GM18858 (cell line): ENCODE measurements at regions not wholly inside any gene's neighbourhood (a gene's known extent, or its start where the extent isn't known, plus 50 kb on each side); places are given as distances from the start of the nearest gene placed in this dataset.
A peak's percentile ranks its signal among the peaks of the same experiment; 100 is the strongest.

Experiments
- ATAC-seq: cut with Tn5 transposase; IDR thresholded peaks from one replicate; pipeline ENCODE4 v1.9.1; 2021; ENCODE audit not compliant: unreplicated experiment

DNA sequence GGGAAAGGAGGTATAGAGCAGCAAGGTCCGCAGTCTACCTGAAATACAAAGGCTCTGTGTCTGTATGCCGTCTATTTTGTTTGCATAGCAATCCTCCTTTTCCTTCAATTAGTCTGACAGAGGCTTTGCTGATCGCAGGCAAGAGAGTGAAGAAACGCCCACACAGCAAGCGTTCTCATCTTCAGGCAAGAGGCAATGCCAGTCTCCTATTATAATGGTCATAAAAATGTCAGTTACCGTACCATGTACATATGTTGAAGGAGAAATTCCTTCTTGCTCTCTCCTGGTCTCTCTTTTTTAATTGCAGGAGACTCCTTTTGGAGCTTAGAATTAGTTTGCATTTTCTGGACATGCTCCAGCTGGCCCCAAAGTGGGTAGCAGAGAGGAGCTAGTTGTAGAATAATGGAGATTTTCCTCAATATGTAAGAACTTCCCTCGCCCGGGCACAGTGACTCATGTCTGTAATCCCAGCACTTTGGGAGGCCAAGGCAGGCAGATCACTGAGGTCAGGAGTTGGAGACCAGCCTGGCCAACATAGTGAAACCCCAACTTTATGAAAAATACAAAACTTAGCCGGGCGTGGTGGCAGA, 139.5 kb downstream of the PFKFB3 start:
- ATAC-seq, result no peak

DNA sequence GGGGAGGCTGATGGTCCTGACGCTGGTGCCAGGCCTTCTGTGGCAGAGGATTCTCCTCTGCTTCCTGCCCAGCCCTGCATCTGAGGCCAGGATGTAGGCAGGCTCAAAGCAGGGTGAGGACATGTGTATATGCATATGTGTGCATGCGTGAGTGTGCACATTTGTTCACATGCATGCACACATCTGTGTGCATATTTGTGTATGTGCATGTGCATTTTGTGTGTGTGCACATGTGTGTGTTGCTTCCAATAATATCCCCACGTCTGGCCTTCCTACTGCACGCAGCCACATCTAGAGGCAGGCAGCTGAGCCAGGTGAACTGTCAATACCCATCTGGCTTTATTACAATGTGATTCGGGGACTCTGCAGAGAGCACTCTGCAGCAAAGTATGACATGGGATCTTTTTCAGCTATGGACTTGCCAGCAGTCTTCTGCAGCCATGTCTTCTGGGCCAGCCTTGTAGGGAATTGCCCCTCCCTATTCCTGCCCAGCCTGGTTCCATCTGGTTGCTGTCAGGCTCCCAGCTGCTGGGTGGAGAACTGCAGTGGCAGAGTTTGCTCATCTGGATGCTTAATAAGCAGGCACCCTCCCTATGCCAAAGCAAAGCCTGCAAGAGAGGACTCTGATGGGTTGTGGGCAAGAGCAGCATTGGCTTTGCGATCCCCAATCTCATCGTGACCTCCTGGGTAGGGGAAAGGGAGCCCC, 140.7 kb downstream of the PFKFB3 start:
- no peak for ATAC-seq

DNA sequence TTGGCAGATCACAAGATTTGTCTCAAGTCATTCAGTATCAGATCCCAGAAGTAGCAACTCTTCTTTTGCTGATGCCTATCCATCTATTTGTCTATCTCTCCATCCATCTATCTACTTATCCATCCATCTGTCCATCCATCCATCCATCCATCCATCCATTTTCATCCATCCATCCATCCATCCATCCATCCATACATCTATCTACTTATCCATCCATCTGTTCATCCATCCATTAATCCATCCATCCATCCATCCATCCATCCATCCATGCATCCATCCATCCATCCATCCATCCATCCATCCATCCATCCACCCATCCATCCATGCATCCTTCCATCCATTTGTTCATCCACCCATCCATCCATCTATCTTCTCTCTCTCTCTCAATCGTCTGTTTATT, 142.7 kb downstream of the PFKFB3 start:
- no peak for ATAC-seq

DNA sequence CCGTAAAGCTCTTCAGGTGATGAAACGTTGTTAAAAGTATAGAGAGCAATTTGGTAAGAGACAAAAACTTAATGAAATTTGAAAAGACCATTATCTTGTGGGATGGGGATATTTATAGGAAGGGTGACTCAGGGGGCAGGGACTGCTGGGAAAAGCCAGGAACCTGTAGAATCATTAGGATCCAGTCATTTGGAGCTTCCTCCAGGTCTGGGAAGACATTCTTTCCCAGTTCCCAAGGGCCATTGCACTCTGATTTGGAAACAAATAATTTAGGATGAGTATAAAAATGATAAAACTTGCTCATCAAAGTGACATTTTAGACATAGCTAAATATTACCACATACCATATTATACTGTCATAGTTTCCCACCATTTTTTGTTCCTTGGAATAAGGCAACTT, 143.9 kb downstream of the PFKFB3 start:
- no peak for ATAC-seq

DNA sequence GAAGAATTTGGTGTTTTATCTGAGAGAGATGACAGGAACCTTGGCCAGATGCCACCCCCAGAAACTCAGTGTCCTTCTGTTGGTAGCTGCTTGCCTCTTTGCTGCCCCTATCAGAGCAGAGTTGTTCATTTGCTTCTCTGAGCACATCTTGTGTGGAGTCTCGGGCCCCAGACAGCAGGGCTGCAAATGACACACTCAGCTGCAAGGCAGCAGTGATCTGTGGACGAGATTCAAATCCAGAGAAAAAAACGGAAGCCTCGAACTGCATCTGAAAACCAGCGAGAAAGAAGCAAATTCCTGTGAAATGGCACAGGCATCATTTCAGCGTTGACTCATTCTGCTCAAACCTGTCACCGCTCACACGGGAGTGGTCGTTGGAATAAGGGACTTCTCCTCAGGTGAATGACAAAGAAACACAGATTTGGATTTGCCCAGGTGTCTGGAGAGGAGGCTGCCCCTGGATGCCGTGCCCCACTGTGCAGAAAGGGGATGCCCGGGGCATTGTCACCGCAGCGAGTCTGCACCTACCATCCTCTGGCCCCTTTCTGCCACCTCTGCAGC, 144.7 kb downstream of the PFKFB3 start:
- no peak for ATAC-seq

DNA sequence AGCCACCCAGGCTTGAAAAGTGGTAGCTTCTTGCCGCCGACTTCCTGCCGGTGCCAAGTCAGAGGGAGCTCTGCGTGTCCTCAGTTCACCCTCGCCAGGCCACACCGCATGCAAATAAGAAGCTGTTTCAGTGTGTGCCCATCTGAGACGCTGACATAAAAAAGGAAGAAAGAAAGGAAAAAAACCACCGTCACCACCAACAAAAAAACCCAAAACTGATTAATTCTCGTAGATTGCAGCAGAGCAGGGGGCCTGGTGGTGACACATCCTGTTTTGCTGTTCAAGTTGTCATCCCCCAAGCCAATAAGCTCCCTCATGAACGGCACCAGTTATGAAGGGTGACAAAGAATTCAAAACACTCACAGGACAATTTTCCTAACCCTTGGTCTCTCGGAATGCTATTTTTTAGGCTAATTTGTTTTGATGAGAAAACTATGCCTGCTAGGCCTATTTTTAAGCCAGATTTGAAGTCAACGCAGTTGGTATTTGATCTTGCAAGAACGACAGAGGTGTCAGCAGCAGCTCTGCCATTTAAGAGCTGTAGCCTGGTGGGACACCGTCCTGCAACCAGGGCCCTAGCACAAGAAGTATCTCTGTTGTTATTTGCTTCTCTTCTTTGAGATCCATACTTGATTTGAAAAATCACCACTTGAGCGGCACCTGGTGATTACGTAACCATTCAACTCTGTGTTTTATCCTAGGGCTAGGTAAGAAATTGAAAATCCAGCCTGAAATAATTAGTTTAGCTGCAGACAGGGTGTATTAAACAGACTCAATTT, 145.6 kb downstream of the PFKFB3 start:
- ATAC-seq, result peak; percentile 89

DNA sequence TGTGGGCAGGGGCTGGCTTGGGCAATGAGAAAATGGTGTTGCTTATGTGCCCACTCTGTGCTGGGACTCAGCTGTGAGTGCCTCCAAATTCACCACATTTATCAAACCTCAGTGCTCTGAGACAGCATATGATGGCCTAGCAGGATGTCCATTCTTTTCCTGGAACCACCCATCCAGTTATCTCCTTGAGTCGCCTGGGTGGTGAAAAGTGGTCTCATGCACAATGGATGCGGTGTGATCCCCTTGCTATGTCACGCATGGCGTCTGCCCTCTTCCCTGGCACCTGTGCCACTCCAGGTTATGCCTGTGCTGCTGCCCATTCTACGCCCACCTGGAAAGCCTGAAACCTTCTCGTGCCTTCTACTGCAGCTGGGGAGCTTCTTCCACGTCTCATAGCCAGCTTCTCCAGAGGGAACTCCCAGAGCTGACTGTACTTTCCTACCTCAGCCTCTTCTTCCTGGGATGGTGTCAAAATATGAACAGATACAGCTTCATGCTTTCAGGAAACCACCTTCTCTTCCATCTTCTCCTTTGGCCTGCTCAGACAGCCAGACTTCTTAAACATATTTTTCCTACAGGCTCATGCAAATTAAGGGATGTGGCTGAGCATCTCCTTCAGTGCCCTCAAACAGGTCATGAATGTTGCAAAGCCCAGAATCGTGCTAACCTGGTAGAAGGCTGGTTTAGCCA, 147.3 kb downstream of the PFKFB3 start:
- no peak for ATAC-seq

DNA sequence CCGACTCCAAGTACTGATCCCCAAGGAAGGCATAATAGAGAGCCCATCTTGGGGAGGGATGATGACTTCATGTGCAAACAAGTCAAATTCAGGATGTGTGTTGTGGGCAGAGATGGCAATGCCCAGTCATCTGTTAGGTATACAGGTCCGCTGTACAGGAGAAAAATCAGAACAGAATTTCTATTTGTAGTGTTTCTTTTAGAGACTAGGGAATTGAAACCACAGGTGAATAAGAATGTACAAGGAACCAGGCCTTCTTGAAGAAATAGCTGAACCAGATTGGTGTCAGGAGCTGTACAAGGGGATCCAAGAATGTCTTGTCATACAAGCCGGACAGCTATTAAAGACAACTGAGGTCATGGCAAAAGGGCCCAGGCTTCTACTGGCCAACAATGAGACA, 147.9 kb downstream of the PFKFB3 start:
- ATAC-seq, result no peak

DNA sequence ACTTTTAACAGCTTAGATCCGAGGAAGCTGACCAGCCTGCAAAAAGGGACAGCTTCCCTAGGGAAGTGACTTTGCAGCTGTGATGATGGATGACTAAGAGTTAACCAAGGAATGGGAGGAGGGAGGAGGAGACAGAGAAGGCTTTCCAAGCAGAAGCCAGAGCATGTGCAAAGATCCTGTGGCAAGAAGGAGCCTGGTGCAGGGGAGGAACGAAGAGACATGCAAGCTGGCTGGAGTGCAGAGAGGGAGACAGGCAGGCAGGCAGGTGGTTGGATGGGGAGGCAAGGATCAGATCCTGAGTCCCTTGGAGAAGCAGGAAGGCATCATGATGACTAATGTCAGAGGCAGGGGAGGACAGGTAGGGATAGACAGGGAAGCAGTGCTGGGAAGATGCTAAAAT, 148.8 kb downstream of the PFKFB3 start:
- no peak for ATAC-seq

DNA sequence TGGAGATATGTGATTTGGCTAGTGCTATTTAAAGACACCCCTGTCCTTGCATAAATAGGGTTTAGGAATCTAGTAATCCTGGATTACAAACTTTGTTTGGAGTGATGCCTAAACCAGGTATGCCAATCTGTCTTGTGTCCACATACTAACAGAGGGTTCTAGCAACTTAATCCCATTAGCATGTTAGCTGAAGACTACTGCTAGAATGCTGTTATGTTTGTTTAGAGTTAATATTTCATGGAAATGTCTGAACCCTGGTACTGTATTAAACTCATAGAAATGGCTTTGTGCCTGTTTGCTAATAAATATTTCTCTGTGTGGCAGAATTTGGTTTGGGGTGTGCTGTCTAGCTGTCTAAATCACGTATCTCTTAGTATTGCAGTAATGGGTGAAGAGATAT, 150.8 kb downstream of the PFKFB3 start:
- ATAC-seq, result no peak

DNA sequence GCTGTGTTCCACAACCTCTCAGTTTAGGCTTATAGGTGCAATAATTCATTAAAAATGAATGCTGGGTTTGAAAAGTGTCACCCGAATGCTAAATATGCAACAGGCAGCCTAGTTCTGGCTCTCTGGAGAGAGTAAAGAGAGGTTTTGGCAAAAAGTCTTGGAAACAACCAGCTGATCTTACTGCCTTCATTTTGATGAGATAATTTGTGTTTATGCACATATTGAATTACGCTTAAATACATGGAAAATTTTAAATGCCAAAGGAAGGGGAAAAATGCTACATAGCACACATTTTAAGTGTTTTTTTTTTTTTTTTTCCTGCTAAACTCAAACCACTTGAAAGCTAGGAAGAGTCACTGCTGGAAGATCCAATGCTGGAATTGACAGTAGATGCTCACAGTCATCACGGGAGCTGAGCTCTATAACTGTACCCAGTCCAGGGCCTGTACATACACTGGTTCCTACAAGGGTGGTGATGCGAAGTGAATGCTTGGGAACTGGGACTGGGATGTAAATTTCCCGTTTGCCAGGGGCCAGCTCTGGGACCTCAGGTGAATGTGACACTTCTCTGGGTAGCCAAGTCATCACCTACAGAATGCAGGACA, 151.5 kb downstream of the PFKFB3 start:
- no peak for ATAC-seq

DNA sequence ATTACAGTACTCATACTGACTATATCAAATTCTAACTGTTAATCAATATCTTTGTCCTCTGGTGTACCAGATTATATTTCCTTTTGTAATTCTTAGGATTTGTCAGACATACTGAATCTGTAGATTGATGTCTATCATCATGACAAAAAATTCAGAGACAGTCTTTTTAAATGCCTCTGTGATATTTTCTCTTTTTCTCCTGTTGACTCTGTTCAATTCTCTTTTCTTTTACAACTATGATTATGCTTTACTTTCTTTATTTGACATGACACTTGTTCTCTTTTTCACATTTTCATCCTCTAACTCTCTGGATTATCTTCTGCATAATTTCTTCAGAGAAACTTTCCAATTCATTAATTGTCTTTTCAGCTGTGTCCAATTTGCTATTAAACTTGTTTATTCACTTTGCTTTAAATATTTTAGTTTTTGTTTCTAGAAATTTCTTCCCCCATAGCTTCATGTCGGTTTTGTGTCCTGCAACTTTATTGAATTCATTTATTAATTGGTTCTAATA, 153.6 kb downstream of the PFKFB3 start:
- no peak for ATAC-seq

DNA sequence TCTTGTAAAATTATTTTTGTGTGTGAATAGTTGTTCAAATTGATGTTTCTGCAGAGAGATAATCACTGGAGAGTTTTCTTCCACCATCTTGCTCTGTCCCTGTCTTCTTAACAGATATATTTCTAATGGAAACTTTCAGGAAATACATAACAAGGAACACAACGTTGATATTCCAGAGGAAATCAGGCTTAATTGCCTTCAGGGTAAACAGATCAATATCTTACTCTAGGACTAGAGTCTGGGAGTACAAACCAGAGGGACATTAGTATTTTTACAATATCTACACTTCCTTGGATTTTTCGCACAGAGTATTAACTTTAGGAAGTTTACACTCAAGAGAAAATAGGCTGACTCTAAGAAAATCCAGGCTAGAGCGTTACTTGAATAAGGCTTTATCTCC, 159.1 kb downstream of the PFKFB3 start:
- ATAC-seq, result no peak

DNA sequence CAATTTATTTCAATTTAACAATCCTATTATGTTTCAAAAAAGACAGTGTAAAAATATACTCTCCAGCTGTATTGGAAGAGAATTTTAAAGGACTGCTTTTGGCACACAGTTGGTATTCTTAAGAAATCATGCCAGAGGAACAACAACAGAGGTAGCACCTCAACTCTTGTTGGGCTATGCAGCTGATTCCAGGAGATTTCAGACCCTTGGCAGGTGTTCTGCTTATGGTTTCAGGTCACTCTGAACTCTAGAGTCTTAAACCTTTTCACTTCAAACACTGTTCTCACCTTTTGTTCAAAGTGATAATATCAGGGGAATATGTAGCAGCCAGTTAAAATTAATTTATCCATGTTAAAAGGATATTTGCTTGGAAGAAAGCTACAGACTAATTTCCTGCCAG, 160.1 kb downstream of the PFKFB3 start:
- ATAC-seq, result no peak

DNA sequence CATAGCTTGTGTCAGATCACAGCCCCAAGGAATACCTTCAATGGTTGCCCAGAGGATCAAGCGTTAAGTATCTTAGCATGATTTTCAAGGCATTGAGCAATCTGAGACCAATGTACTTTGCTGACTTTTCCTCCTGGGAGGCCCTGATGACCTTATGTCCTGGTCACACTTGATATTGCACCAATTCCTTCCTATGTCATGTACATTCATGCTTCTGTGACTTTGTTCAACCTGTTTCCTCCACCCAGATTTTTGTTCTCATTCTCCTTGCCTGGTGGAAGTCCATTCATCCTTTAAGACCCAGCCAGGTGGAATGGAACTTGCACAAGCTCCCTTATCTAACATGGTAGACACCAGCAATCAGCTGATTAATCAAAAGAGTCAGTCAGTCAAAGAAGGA, 160.8 kb downstream of the PFKFB3 start:
- ATAC-seq, result no peak

DNA sequence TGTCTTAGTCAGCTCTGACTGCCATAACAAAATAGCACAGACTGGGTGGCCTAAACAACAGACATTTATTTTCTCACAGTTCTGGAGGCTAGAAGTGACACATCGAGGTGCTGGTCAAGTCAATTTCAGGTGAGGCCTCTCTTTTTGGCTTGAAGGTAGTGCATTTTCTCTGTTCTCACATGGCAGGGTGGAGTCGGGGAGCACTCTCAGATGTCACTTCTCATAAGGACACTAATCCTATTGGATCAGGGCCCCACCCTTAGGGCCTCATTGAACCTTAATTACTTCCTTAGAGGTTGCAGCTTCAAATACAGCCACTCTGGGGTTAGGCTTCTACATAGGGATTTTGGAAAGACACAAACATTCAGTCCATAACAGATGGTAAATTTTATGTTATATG, 161.6 kb downstream of the PFKFB3 start:
- no peak for ATAC-seq

DNA sequence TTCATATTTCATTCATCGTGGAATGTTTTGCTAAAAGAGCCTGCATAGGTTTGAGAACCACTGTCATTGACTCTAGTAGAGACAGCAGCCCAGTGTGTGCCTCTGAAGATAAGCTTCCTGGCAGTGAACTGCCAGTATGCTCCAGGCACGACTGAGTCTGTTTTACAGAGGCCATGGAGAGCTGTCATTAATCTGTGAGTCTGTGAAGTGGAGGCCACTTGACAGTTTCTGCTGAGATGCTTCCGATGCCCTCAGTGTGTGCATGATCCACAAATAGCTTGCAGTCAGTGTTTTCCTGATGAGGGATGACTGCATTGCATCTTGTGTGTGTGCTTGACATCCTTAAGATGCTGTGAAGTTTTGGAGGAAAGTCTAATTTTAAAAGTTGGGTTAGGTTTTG, 162.2 kb downstream of the PFKFB3 start:
- ATAC-seq, result no peak

DNA sequence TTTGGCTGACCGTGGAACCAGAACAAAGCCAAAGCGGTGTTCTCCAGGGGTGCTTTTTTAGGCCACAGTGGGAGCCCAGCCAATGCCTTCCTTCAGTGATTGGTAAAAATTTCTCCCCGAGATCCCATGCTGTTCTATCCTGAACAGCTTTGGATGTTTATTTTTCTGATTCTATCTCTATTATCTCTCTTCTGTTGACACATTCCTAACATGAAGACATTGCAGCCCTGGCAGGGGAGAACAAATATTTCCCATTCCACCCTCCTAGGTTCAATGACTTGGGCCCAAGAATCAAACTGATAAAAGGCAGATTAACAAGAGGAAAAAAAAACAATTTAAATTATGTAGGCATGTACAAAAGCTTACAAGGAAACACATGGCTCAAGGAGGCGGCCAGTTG, 162.7 kb downstream of the PFKFB3 start:
- no peak for ATAC-seq
